Retina (tissue), 1 donor: ENCODE measurements at regions not wholly inside any gene's neighbourhood (a gene's known extent, or its start where the extent isn't known, plus 50 kb on each side); places are given as distances from the start of the nearest gene placed in this dataset.

Source experiments
- DNase-seq: peaks from one replicate; pipeline ENCODE4 v3.0.0-alpha.2; 2016

GRCh38 chr2:65511306-65511705, 78.9 kb upstream of the SPRED2 start:
- DNase-seq = no peak

DNA sequence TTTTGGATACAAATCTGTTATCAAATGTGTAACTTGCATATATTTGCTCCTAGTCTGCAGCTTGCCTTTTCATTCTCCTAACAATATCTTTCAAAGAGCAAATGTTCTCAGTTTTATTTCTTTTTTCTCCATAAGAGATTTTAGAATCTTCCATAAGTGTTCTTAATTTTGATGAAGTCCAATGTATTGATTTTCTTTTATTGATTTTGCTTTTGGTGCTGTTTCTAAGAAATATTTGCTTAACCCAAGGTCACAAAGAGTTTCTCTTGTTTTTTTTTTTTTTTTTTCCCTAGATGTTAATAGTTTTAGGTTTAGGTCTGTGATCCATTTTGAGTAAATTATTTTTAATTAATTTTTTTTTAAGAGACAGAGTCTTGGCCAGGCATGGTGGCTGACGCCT, 75.8 kb upstream of the SPRED2 start:
- DNase-seq = no peak

DNA sequence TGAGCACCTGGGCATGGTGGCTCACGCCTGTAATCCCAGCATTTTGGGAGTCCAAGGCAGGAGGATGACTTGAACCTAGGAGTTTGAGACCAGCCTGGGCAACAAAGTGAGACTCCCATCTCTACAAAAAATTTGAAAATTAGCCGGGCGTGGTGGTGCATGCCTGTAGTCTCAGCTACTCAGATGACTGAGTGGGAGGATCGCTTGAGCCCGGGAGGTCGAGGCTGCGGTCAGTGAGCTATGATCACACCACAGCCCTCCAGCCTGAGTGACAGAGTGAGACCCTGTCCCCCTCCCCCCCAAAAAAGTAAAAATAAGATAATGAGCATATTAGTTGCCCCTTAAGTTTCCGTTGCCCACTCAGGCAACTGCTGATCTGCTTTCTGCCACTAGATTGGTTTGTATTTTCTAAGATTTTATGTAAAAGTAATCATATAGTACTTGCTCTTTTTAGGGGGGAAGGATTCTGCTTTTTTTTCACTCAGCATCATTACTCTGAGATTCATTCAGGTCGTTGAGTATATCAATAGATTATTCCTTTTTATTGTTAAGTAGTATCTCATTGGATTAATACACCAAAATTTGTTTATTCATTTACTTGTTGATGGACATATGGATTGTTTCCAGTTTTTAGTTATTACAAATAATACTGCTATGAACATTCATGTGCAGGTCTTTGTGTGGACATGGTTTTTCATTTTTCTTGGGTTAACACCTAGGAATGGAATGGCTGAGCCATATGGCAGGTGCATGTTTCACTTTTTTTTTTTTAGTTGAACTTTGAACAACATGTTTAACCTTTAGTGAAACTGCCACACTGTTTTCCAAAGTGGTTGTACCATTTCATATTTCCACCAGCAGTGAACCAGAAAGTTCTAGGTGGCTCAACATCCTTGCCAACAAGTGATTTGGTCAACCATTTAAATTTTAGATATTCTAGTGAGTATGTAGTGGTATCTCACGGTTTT, 75.0 kb upstream of the SPRED2 start:
- no peak for DNase-seq

DNA sequence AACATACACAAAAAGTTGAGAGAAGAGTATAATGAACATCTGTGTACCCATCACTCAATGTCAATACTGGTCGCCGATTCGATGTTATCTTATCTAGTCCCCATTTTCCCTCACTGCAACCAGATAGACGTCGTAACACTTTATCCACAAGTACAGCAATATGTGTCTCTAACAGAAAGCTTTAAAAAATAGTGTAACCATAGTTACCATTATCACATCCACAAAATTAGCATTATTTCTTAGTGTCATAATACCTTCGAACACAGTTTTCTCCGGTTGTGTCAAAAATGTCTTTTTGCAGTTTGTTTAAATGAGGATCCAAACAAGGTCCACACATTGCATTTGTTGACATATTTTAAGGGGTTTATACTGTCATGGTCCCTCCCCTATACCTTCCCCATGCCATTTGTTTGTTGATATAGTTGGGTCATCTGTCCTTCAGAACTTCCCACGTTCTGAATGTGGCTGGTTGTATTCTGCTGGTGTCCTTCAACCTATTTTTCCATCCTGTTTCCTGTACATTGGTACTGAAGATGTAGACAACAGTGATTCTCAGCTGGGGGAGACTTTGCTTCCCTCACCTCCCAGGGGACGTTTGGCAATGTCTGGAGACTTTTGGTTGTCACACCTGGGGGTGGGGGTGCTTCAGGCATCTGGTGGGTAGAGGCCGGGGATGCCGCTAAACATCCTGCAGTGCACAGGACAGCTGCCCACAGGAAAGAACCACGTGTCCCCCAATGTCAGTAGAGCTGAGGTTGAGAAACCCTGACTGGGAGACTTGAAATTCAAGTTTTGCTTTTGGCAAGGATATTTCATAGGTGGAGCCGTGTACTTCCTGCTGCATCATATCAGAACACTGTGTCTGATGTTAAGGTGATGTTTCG, 72.7 kb upstream of the SPRED2 start:
- no peak for DNase-seq

DNA sequence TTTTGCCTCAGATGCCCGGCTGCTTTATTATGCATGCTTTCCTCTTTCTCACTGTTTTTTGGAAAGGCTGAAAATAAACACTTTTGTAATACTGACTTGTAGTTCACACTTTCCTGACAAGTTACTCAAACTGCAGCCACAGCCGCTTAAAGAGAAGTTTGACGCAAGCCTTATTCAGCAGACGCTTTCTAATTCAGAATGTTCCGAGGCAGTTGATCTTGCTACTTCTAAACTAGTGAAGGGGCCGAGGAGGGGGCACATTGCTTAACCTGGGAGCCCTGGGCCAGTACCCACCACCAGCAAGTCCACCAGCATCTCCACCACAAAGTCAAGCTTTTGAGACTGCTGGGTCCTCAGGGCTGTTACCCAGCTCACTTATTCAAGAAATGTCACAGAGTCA, 71.8 kb upstream of the SPRED2 start:
- DNase-seq = no peak

GRCh38 chr2:65503746-65504145, 71.3 kb upstream of the SPRED2 start:
- DNase-seq = no peak

DNA sequence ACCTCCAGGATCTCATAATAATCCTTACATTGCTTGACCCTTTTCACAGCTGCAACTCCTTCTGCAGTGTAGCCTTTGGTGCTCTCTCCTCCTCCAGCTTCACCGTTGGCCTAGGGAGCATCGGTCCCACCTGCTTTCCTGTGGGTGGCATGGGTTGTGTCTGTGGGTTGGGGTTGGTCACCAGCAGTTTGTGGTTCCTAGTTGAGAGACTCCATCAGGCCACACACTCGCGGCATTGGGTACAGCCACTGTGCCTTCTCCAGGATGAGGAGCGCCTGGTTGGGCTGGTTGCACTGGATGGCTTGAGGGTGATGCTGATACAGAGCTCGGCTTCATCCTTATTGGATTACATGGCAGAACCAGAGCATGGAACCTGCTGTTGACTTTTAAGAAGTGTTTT, 69.4 kb upstream of the SPRED2 start:
- no peak for DNase-seq

DNA sequence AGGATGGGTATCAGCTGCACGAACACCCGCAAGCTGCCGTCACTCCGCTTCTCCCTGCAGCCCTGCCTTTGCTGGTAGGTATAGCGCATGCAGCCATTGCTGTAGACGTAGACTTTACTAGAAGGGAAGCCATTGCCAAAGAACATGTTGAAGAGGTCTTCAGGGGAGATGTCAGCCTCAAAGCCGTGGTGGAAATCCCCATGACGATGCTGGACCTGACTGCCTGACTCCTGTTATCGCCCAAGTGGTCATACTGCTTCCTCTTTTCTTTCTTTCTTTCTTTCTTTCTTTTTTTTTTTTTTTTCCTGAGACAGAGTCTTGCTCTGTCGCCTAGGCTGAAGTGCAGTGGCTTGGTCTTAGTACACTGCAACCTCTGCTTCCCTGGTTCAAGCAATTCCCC, 68.7 kb upstream of the SPRED2 start:
- DNase-seq = no peak

DNA sequence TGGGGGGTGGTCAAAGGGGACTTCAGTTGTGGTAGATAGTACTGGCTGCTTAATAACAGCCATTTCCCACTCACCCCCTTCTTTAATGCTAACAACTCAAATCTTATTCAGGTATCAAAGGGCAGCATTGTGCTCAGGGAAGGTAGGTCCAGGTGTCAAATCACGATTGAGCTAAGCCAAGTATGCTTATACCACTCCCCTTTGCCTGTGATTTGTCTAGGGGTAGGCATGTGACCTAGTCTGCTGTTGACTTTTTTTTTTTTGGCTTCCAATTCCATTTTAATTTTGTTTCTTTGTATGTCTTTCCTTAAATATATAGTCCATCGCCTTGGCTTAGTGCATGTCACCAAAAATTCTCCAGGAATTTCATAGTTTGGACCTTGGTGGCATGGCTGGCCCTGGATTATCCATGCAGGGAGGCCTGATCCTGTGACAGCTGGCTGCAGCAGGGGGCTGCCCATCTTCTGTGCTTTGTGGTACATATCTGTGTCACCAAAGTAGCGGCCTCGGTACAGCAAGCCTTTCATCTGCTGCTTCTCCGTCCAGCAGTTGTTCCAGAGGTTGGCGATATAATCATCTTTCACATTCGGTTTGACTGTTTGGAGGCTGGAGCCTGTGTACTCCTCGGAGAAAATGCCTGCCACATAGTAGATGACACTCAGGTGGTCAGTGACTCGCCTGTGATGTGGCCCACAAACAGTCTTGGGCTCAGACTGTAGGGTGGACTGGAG, 68.1 kb upstream of the SPRED2 start:
- no peak for DNase-seq

DNA sequence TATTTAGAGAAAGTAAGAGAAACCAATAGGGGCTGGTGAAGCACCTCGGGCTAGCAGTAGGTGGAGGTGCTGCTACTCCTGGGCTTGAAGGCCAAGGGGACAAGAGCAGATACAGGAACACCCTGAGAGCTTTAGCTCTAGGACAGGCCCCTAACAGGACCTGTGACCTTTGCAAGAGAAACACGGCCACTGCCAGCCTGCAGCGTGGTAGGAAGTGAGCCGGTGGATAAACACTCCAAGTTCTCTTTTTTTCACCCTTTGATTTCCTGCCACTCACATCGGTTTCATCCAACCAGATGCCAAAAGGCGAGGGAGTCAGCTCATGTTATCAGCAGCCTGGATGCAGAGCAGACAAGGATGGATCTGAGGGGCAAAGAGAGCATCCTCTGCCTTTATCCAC, 66.8 kb upstream of the SPRED2 start:
- DNase-seq = no peak

- DNase-seq = no peak
Observed at GRCh38 chr2:65498396-65498795, 66.0 kb upstream of the SPRED2 start.

- no peak for DNase-seq
Observed at GRCh38 chr2:65495251-65495877, 63.0 kb upstream of the SPRED2 start.

- DNase-seq = no peak
Observed at GRCh38 chr2:65494078-65494477, 61.7 kb upstream of the SPRED2 start.

DNA sequence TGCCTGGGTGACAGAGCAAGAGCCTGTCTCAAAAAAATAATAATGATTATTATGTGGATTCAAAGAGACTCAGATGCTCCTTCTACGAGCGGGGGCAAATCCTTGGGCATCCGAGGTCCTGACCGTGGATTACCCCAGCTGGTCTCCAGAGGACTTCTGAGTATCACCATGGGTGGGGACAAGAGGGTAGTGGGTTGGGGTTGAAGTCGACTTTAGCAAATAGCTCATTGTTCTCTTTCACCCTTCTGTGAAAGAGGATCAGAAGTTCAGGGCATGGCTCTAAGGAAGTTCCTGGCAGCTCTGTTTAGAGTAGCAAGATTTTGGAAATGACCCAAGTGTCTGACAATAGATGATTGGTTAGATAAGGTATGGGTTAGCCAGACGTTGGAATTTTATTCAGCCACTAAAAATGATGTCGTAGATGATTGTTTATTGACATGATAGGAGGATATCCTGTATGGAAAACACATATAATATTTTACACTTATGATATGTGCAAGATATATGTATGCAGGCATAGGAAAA, 59.0 kb upstream of the SPRED2 start:
- no peak for DNase-seq

DNA sequence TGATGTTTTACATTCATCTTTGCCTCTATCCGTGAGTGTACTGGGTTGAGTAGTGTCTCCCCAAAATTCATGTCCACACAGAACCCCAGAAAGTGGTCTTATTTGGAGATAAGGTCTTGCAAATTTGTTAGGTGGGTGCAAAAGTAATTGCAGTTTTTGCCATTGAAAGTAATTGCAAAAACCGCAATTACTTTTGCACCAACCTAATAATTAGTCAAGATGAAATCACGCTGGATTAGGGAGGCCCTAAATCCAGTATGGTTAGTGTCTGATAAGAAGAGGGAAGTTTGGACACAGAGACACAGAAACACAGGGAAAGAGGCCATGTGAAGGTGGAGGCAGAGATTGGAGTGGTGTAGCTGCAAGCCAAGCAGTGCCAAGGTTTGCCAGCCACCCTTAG, 57.8 kb upstream of the SPRED2 start:
- DNase-seq = no peak

DNA sequence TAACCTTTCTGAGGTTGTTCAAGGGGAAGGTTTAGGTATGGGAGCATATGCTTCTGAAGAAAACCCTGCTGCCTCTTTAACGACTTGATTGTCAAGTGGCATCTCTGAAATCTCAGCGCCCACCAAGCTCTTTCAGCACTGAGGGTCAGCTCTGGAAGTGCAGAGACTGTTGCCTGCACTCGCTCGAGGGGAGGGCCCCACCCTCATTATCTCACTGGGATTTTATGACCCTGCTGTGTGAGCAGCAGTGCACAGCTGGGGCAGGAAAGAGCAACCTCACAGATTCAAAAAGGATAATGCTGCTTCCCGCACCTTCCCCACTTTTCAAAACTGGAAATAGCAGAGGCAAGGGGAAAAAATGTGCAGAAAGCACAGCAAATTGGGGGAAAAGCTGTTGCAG, 56.9 kb upstream of the SPRED2 start:
- no peak for DNase-seq

DNA sequence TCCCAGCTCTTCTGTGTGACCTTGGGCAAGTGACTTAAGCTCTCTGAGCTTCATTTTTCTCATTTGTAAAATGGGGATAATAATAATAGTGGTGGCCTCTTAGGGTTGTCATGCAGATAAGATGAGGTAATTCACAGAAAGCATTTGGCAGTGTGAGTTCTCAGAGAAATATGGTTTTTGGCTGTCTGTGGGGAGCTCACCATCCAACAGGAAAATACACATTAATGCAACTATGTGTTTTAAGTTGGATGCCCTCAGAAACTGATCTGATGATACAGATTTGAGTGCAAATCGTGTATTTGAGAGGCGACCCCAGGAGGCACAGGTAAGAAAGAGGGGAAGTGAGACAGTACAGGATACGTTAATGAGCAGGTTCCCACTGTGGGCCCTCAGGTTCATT, 56.1 kb upstream of the SPRED2 start:
- no peak for DNase-seq

DNA sequence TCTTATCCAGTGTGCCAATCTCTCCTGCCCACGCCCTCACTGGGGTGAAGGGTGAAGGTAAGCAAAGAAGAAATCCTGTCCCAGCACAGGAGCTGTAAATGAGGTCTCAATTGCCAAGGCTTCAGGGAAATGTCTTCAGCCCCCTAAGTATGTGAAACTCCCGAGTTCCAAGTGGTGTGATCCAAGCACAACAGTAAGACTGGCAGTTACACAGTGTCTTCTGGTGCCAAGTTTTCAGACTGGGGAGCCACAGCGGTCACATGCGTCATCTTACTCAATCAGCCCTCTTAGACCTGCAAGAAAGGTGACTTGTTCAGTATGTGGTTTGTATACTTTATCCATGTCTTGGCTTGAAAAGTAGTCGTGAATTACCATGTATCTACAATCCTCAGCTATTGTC, 55.0 kb upstream of the SPRED2 start:
- DNase-seq = no peak

DNA sequence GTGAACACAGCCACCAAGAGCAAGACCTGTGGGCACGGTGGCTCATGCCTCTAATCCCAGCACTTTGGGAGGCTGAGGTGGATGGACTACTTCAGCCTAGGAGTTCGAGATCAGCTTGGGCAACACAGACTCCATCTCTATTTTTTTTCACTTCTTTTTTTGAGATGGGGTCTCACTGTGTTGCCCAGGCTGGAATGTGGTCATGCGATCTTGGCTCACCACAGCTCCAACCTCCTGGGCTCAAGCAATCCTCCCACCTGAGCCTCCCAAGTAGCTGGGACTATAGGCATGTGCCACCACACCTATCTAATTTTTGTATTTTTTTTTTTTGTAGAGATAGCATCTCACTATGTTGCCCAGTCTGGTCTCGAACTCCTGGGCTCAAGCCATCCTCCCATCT, 54.4 kb upstream of the SPRED2 start:
- no peak for DNase-seq

DNA sequence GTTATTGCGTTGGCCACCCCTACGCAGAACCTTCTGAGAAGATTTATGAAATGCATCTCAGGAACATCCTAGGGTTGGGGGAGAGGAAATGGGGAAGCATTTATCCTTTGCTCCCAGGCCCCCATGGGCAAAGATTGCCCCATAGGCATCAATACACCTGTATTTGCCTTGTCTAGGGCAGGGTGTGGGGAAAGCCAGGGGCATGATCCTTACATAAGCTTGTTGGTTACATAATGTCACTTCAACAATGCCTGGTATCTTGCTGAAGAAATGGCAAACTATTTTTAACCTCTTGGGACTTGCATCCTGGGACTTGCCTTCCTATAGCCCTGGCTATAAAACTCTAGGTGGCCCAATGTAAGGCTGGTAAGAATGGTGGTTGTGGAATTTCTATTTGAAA, 53.9 kb upstream of the SPRED2 start:
- DNase-seq = no peak

GRCh38 chr2:65485839-65486238, 53.4 kb upstream of the SPRED2 start:
- no peak for DNase-seq

DNA sequence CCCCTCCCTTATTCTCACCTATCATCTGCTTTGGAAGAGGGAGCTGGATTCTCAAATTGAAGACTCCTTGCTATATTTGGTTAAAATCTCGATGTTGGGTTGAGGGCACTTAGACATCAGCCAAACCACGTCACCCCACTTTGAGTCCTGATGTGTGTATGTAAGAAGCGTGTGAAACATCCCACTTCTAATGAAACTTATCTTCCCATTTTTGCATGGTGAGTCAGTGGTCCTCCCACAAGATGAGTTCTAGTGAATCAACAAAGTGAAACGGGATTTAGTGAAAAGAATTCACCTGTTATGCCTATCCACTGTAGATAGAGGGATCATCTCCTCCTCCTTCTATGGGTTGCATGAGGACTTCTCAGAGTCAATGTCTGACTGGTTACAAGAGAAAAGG, 51.4 kb upstream of the SPRED2 start:
- no peak for DNase-seq

- no peak for DNase-seq
Observed at GRCh38 chr2:65482971-65483370, 50.6 kb upstream of the SPRED2 start.
